Nucleus accumbens (tissue), 56 donors: ENCODE measurements at regions not wholly inside any gene's neighbourhood (a gene's known extent, or its start where the extent isn't known, plus 50 kb on each side); places are given as distances from the start of the nearest gene placed in this dataset.
A peak's percentile ranks its signal among the peaks of the same experiment; 100 is the strongest.

Source experiments
- DNase-seq, 56 donors: peaks; one replicate each; lab custom pipeline; 2025; lab: John Stamatoyannopoulos, UW

- no peak for DNase-seq
Observed at GRCh38 chr5:2143646-2144353, 261.1 kb upstream of the IRX4 start.

GRCh38 chr5:2143088-2143487, 260.4 kb upstream of the IRX4 start:
- no peak for DNase-seq

DNA sequence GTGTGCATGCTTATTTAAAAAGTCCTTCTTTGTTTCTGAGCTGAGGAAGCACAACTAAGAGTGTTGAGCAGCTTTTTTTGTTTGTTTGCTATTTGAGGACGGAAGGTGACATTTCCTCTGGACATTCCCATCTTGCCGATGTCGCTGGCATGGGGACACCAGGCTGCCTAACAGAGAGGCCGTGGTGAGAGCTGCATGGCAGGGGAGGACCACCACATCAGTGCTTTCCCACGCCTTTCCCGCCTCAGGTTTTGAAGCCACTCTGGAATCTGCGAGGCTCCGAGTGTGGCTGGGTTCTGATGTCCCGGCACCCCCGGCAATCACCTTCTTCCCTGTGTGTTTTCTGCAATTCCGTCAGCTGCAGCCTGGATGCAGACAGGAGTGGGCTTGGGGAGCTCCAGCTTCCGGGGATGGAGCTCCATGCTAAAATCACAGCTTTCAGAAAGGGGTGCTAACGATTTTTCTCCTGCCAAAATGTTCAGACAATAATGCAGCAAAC, 259.8 kb upstream of the IRX4 start:
- DNase-seq: no peak

GRCh38 chr5:2141254-2142000, 258.7 kb upstream of the IRX4 start:
- no peak for DNase-seq

GRCh38 chr5:2140501-2141175, 257.9 kb upstream of the IRX4 start:
- DNase-seq: no peak

DNA sequence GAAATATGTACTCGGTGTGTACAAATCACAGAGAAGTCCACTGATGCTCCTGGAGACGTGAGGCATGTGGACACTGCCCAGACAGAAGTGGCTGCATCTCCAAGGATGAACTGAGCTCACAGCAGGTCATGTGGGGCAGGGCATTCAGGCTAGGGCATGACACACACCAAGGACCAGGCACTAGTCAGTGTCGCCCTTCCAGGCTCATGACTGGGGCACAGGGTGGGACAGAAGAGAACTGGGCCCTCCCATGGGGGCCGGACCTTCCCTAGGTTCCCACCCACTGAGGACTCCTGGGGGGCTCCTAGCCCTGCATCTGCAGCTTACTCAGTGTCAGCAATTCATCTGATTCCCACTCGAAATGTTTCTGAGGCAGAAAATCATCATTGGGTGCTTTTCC, 256.8 kb upstream of the IRX4 start:
- no peak for DNase-seq

DNA sequence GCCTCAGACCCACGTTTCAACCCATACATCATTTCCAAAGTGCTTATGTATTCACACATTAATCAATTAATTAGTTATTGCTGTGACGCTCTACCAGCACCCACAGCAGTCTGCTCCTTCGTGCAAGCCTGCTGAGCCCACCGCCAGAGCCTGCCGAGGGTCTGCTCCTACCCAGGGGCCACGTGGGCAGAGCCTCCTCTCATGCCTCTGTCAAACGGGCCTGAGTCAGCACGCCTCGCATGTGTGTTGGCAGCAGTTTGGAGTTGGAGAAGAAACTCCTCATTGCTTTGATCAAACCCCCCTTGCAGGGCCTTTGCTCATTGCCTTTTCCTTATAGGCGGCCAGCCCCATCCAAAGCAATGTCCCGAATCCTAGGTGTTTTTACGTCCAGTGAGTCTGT, 256.2 kb upstream of the IRX4 start:
- DNase-seq: no peak

- DNase-seq: no peak
Observed at GRCh38 chr5:2137444-2138050, 254.8 kb upstream of the IRX4 start.

- peak in 3 of 56 donors; percentile 19 to 81 (median 30) for DNase-seq
Observed at GRCh38 chr5:2136728-2137333, 254.1 kb upstream of the IRX4 start.

DNA sequence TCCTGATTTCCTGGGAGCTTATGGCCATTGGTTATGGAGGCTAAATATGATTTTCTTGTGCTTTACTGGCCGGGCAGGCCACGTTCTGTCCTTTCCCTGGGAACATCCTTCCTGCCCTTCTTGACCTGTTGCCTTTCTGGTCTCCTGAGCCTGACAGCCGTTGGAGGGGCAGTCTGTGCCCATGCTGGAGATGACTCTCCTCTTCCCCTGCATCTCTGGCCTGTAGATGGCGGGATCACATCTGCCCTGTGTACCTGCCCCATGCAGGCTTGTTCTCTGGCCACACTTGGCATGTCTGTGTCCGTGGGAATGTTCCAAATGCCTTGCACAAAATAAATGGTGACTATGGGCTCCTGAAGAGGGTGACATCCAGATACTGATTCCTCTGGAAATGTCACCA, 253.1 kb upstream of the IRX4 start:
- no peak for DNase-seq

GRCh38 chr5:2135354-2135753, 252.6 kb upstream of the IRX4 start:
- no peak for DNase-seq

GRCh38 chr5:2134543-2135292, 252.0 kb upstream of the IRX4 start:
- no peak for DNase-seq

DNA sequence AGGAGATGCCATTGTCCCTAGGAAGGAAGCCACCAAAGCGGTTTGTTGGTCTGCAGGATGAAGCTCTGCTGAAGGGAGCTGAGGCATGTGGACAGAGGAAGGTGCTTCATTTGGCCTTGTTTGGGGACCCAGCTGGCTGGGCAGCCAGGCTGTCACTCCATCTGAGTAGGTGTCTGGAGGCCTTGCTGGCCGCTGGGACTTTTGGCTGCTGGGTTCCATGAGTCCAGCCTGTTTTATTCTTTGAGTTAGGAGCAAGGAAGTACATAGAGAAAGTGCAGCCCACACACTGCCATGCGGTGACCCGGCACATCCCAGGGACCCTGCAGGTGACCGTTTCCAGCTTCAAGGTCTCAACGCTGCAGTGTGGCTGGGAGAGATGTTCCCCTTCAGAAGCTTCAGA, 251.2 kb upstream of the IRX4 start:
- no peak for DNase-seq

DNA sequence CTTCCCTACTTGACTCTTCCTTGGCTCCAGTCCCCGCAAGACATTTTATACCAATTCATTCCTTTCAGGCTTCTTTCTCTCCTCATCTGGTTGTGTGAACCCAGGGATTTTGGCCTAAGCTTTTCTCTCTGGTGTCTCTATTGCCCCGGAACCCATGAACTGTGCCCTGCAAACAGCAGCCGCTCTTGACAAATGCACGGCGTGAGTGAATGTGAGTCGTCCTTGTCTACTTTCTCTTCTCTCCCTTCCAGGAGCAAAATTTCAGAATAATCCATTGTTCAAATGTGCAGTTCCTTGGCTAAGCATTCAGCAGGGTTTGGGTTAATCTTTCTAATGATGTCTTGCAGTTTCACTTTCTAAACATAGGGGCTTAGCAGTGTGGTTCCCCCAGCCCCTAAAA, 250.4 kb upstream of the IRX4 start:
- no peak for DNase-seq

GRCh38 chr5:2132497-2132847, 249.7 kb upstream of the IRX4 start:
- DNase-seq: no peak

DNA sequence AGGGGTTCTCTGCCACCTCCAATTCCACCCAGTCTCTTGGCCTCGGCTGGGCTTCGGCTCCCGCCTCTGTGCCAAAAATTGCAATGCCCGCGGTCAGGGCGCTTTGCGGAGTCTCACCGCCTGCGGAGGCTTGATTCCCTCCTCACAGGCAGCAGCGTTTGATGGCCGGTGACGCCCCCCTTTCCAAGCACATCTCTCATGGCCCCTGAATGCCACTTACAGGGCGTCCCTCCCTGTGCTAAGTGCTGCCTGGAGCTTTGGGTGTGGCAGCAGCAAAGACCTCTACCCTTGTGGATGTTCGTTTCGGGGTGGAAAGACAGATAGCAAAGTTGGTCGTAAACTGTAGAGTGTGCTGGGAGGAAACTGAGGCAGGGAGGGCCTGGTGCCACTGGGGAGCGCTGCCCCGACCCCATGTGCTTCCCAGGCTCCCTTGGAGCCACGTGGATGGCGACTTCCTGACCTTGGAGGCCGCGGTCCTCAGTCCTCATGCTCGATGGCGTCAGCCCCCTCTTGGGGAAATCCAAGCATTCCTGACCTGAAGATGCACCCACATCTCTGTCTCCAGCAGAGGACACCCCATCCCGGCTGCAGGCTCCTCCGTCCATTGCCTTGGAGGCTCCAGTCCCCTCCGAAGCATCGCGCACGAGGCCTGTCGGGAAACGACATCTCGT, 249.2 kb upstream of the IRX4 start:
- DNase-seq: no peak

GRCh38 chr5:2131196-2131595, 248.5 kb upstream of the IRX4 start:
- no peak for DNase-seq

GRCh38 chr5:2130361-2130760, 247.6 kb upstream of the IRX4 start:
- no peak for DNase-seq

- DNase-seq: no peak
Observed at GRCh38 chr5:2129568-2130272, 247.0 kb upstream of the IRX4 start.
